ENCODE measurements at regions not wholly inside any gene's neighbourhood (a gene's known extent, or its start where the extent isn't known, plus 50 kb on each side); places are given as distances from the start of the nearest gene placed in this dataset.

GRCh38 chr4:165780735-165781134 lies 92.3 kb upstream of the TLL1 start:
- Mint-ChIP-seq H3K9me3 (peaks cover 0 to 3% (median 1%) of the 10 kb centered on the region in 7 donors), H3K4me3 (no peak overlapping the region), H3K36me3 (no peaks in the 10 kb centered on the region), H3K4me1 (no peaks in the 10 kb centered on the region), H3K27me3 (ENCODE audit: low read depth in 3 of 3) (peaks cover 0 to 1% (median 0%) of the 10 kb centered on the region in 3 donors), H3K27ac (no peak overlapping the region)
- no peak overlapping the region for H2AFZ ChIP-seq (ENCODE audit: insufficient read depth, low read depth, low read length, poor library complexity, severe bottlenecking)
- H3K4me2 ChIP-seq (replicated peaks; ENCODE audit: extremely low read depth, low read length, poor library complexity, severe bottlenecking): no peak overlapping the region
- H3K9ac ChIP-seq (ENCODE audit: insufficient read depth, low read length, poor library complexity, severe bottlenecking): no peak overlapping the region
- no peaks in the 10 kb centered on the region for H3K36me3 ChIP-seq (replicated peaks in 1 of 2; ENCODE audit: control insufficient read depth in 1 of 2, insufficient read depth in 2 of 2, low read length in 2 of 2)
- TF ChIP-seq, protein P1, sequence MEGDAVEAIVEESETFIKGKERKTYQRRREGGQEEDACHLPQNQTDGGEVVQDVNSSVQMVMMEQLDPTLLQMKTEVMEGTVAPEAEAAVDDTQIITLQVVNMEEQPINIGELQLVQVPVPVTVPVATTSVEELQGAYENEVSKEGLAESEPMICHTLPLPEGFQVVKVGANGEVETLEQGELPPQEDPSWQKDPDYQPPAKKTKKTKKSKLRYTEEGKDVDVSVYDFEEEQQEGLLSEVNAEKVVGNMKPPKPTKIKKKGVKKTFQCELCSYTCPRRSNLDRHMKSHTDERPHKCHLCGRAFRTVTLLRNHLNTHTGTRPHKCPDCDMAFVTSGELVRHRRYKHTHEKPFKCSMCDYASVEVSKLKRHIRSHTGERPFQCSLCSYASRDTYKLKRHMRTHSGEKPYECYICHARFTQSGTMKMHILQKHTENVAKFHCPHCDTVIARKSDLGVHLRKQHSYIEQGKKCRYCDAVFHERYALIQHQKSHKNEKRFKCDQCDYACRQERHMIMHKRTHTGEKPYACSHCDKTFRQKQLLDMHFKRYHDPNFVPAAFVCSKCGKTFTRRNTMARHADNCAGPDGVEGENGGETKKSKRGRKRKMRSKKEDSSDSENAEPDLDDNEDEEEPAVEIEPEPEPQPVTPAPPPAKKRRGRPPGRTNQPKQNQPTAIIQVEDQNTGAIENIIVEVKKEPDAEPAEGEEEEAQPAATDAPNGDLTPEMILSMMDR (IDR thresholded peaks at IDR 0.05): no peak
- WGBS (ENCODE audit: insufficient coverage): no CpG with 5 or more reads among the region's 1 CpG
- H3K79me2 ChIP-seq (ENCODE audit: insufficient read depth, low read length): no peaks in the 10 kb centered on the region
- H3K4me3 ChIP-seq (replicated peaks in 1 of 3; ENCODE audit: low read depth in 2 of 3, low read length in 3 of 3): no peak overlapping the region
- no peak overlapping the region for H3K27ac ChIP-seq (ENCODE audit: low read depth in 1 of 2, low read length in 2 of 2)
- intact Hi-C loops (cut with micrococcal nuclease): no loop called here
- DNase-seq: no peak
- H4K20me1 ChIP-seq (ENCODE audit: insufficient read depth, low read length): no peaks in the 10 kb centered on the region
- H3K9me3 ChIP-seq (replicated peaks in 1 of 2; ENCODE audit: control insufficient read depth in 1 of 2, insufficient read depth in 1 of 2, low read length in 2 of 2): no peaks in the 10 kb centered on the region
- no peaks in the 10 kb centered on the region for H3K4me1 ChIP-seq (ENCODE audit: control insufficient read depth in 1 of 2, insufficient read depth in 2 of 2, low read length in 2 of 2)
- no peaks in the 10 kb centered on the region for H3K27me3 ChIP-seq (ENCODE audit: control insufficient read depth in 2 of 2, insufficient read depth in 2 of 2, low read length in 2 of 2)

DNA sequence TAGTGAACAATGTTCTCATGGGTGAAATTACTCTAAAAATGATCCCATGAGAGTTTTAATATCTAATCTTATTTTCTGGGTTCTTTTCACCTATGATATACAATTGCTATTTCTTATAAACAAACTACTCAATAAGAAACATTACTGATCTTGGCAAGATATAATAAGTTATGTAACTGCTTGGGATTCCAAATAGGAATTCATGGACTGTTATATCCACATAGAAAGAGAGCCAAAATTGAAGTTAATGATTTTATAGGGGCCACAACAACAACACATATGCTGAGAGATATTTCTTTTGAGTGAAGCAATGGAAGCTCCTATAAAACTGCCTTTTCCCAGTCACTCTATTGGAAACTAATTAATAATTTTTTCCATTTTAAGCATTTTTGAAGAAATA lies 90.4 kb upstream of the TLL1 start:
- H3K9me3 Mint-ChIP-seq: peaks cover 0 to 2% (median under 1%) of the 10 kb centered on the region in 7 donors
- H3K27me3 ChIP-seq (ENCODE audit: control insufficient read depth in 2 of 2, insufficient read depth in 2 of 2, low read length in 2 of 2): no peaks in the 10 kb centered on the region
- no peak for DNase-seq

More for the DNA sequence above, 90.4 kb upstream of the TLL1 start:
- H3K27me3 Mint-ChIP-seq (ENCODE audit: low read depth in 3 of 3): peaks cover 0 to 1% (median 0%) of the 10 kb centered on the region in 3 donors
- no peak overlapping the region for H3K9ac ChIP-seq (ENCODE audit: insufficient read depth, low read length, poor library complexity, severe bottlenecking)
- H3K27ac Mint-ChIP-seq: no peak overlapping the region
- no peaks in the 10 kb centered on the region for H3K79me2 ChIP-seq (ENCODE audit: insufficient read depth, low read length)
- H3K36me3 Mint-ChIP-seq: no peaks in the 10 kb centered on the region
- H3K27ac ChIP-seq (ENCODE audit: low read depth in 1 of 2, low read length in 2 of 2): no peak overlapping the region
- H3K9me3 ChIP-seq (replicated peaks in 1 of 2; ENCODE audit: control insufficient read depth in 1 of 2, insufficient read depth in 1 of 2, low read length in 2 of 2): no peaks in the 10 kb centered on the region
- H3K4me3 ChIP-seq (replicated peaks in 1 of 3; ENCODE audit: low read depth in 2 of 3, low read length in 3 of 3): no peak overlapping the region
- H3K36me3 ChIP-seq (replicated peaks in 1 of 2; ENCODE audit: control insufficient read depth in 1 of 2, insufficient read depth in 2 of 2, low read length in 2 of 2): no peaks in the 10 kb centered on the region
- no peaks in the 10 kb centered on the region for H3K4me1 ChIP-seq (ENCODE audit: control insufficient read depth in 1 of 2, insufficient read depth in 2 of 2, low read length in 2 of 2)
- no peak overlapping the region for H3K4me2 ChIP-seq (replicated peaks; ENCODE audit: extremely low read depth, low read length, poor library complexity, severe bottlenecking)
- H4K20me1 ChIP-seq (ENCODE audit: insufficient read depth, low read length): no peaks in the 10 kb centered on the region
- TF ChIP-seq, protein P1 (IDR thresholded peaks at IDR 0.05): no peak
- no peak overlapping the region for H3K4me3 Mint-ChIP-seq
- H3K4me1 Mint-ChIP-seq: no peaks in the 10 kb centered on the region
- H2AFZ ChIP-seq (ENCODE audit: insufficient read depth, low read depth, low read length, poor library complexity, severe bottlenecking): no peak overlapping the region
- intact Hi-C loops (cut with micrococcal nuclease): no loop called here

Data from CD14-positive monocyte (primary cell).